ENCODE measurements at regions not wholly inside any gene's neighbourhood (a gene's known extent, or its start where the extent isn't known, plus 50 kb on each side); places are given as distances from the start of the nearest gene placed in this dataset.

DNA sequence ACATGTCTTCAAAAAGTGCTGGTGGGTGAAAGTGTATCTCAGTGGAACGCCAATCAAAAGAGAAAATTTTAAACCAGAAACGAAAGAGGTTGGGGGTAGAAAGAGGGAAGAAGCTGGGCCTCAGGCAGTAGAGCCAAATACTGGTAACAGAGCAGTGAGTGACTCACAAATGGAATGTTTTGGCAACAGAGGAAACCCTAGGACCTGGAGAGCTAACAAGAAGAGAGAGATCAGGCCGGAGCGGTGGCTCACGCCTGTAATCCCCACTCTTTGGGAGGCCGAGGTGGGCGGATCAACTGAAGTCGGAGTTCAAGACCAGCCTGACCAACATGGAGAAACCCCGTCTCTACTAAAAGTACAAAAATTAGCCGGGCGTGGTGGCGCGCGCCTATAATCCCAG is 450.8 kb upstream of the NAALADL2 start:
- TF ChIP-seq POLR2AphosphoS5 (IDR thresholded peaks at IDR 0.05; ENCODE audit: low read depth, low read length) = no peak
- TF ChIP-seq TAF1 (IDR thresholded peaks at IDR 0.05; ENCODE audit: borderline replicate concordance, insufficient read depth, low read length) = no peak
- TF ChIP-seq REST (IDR thresholded peaks at IDR 0.05; ENCODE audit: insufficient read depth in 1 of 2, low read depth in 2 of 2, low read length in 2 of 2) = no peak
- TF ChIP-seq SIN3A (IDR thresholded peaks at IDR 0.05; ENCODE audit: borderline replicate concordance, insufficient read depth, low read length) = no peak
- no peak for TF ChIP-seq FOXP2 (optimal IDR thresholded peaks at IDR 0.05; ENCODE audit: borderline replicate concordance, extremely low read depth, extremely low read length, insufficient read depth)

- TF ChIP-seq SIN3A (IDR thresholded peaks at IDR 0.05; ENCODE audit: borderline replicate concordance, insufficient read depth, low read length) (no peak), POLR2AphosphoS5 (IDR thresholded peaks at IDR 0.05; ENCODE audit: low read depth, low read length) (no peak), TAF1 (IDR thresholded peaks at IDR 0.05; ENCODE audit: borderline replicate concordance, insufficient read depth, low read length) (no peak), REST (IDR thresholded peaks at IDR 0.05; ENCODE audit: insufficient read depth in 1 of 2, low read depth in 2 of 2, low read length in 2 of 2) (no peak), FOXP2 (optimal IDR thresholded peaks at IDR 0.05; ENCODE audit: borderline replicate concordance, extremely low read depth, extremely low read length, insufficient read depth) (no peak)
Observed at GRCh38 chr3:174409086-174409743, 449.9 kb upstream of the NAALADL2 start.

DNA sequence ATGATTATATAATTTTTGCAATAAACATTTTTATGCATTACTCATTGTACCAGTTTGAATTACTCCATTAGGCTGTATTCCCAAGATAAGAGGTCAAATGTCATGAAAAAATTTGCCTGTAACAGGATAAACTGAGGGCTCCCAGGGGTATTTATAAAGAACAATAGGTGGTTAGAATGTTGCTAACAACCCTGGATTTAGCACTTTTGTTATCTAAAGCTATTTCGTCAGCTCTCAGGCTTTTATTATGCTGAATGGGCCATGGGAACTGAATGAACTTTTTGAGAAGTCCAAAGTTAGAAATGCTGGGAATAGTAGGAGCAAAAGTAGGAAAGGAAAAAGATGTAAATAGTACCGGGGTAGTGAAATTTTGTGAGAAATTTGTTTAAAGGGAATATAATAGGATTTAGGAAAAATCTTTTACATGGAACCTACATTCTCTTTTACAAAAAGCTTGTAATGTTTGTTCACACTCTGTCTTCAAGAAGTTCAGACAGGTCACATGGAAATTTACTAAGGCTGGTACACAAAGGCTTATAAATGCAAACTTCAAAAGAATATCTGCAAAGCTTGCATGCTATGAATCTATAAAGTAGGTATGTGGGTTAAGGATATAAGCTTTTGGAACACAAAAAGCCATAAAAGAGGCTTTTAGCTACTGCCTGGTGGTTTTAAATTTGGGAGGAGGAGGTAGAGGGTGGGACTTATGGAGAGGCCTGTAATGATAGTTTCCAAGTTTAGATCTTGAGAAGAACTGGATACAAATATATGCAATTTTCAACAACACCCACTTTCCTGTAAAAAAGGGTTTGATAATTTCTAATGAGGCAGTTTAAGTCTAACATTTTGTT is 445.8 kb upstream of the NAALADL2 start:
- TF ChIP-seq SIN3A (IDR thresholded peaks at IDR 0.05; ENCODE audit: borderline replicate concordance, insufficient read depth, low read length) (no peak), POLR2AphosphoS5 (IDR thresholded peaks at IDR 0.05; ENCODE audit: low read depth, low read length) (no peak), TAF1 (IDR thresholded peaks at IDR 0.05; ENCODE audit: borderline replicate concordance, insufficient read depth, low read length) (no peak), FOXP2 (optimal IDR thresholded peaks at IDR 0.05; ENCODE audit: borderline replicate concordance, extremely low read depth, extremely low read length, insufficient read depth) (no peak)

DNA sequence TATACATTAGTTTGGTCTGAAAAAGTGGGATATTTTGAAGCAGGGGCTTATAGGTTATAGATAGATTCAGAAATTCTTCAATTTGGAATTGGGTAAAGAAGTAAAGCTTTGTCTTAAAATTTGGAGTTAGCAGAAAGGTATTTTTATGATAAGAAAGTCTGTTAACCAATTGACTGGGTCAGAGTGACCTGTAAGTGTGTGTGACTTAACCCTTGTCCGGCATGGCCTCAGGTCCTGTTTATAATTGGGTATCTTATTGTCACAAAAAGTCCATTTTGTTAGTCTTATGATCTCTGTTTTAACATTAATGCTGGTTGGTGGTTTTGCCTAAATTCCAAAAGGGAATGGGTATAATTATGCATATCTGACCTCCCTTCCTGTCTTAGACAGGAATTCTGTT is 444.2 kb upstream of the NAALADL2 start:
- TF ChIP-seq POLR2AphosphoS5 (IDR thresholded peaks at IDR 0.05; ENCODE audit: low read depth, low read length) (no peak), SIN3A (IDR thresholded peaks at IDR 0.05; ENCODE audit: borderline replicate concordance, insufficient read depth, low read length) (no peak), FOXP2 (optimal IDR thresholded peaks at IDR 0.05; ENCODE audit: borderline replicate concordance, extremely low read depth, extremely low read length, insufficient read depth) (no peak), REST (IDR thresholded peaks at IDR 0.05; ENCODE audit: insufficient read depth in 1 of 2, low read depth in 2 of 2, low read length in 2 of 2) (no peak), TAF1 (IDR thresholded peaks at IDR 0.05; ENCODE audit: borderline replicate concordance, insufficient read depth, low read length) (no peak)

- no peak for TF ChIP-seq REST (IDR thresholded peaks at IDR 0.05; ENCODE audit: insufficient read depth in 1 of 2, low read depth in 2 of 2, low read length in 2 of 2)
- TF ChIP-seq FOXP2 (optimal IDR thresholded peaks at IDR 0.05; ENCODE audit: borderline replicate concordance, extremely low read depth, extremely low read length, insufficient read depth) = no peak
- no peak for TF ChIP-seq POLR2AphosphoS5 (IDR thresholded peaks at IDR 0.05; ENCODE audit: low read depth, low read length)
- no peak for TF ChIP-seq TAF1 (IDR thresholded peaks at IDR 0.05; ENCODE audit: borderline replicate concordance, insufficient read depth, low read length)
- TF ChIP-seq SIN3A (IDR thresholded peaks at IDR 0.05; ENCODE audit: borderline replicate concordance, insufficient read depth, low read length) = no peak
Observed at GRCh38 chr3:174417573-174417972, 441.6 kb upstream of the NAALADL2 start.
